ENCODE measurements at regions not wholly inside any gene's neighbourhood (a gene's known extent, or its start where the extent isn't known, plus 50 kb on each side); places are given as distances from the start of the nearest gene placed in this dataset.

GRCh38 chr5:2103940-2104339 lies 221.2 kb upstream of the IRX4 start:
- Mint-ChIP-seq H3K4me3 (no peak overlapping the region), H3K9me3 (no peaks in the 10 kb centered on the region; the same call in 2 of the 3 replicates), H3K36me3 (ENCODE audit: low read depth) (no peaks in the 10 kb centered on the region), H3K4me1 (no peaks in the 10 kb centered on the region), H3K27ac (no peak overlapping the region), H3K27me3 (ENCODE audit: insufficient read depth, low read depth, poor library complexity) (peaks cover 1% of the 10 kb centered on the region)
- Histone ChIP-seq H4K20me1 (replicated peaks; ENCODE audit: insufficient read depth) (no peaks in the 10 kb centered on the region), H3F3A (replicated peaks; ENCODE audit: low read depth) (no peaks in the 10 kb centered on the region), H3K4me2 (no peak overlapping the region), H2AFZ (no peak overlapping the region), H3K27ac (ENCODE audit: low read depth) (no peak overlapping the region), H3K4me1 (ENCODE audit: insufficient read depth) (no peaks in the 10 kb centered on the region), H3K27me3 (ENCODE audit: insufficient read depth) (no peaks in the 10 kb centered on the region), H3K79me2 (replicated peaks; ENCODE audit: insufficient read depth) (no peaks in the 10 kb centered on the region), H3K9me2 (ENCODE audit: insufficient read depth) (no peaks in the 10 kb centered on the region), H3K36me3 (ENCODE audit: insufficient read depth) (no peaks in the 10 kb centered on the region), H3K4me3 (no peak overlapping the region)
- no peak for ATAC-seq
- DNase-seq (ENCODE audit: low spot score), result no peak
- TF ChIP-seq EZH2phosphoT487 (IDR thresholded peaks at IDR 0.05; ENCODE audit: unreplicated experiment) (no peak), JUNB (IDR thresholded peaks at IDR 0.05; ENCODE audit: unreplicated experiment) (no peak), CTCF (conservative IDR thresholded peaks at IDR 0.05; ENCODE audit: low read depth in 2 of 2) (no peak), ZNF114 (CRISPR knock-in tag; IDR thresholded peaks at IDR 0.05) (no peak), STAT1 (IDR thresholded peaks at IDR 0.05; ENCODE audit: unreplicated experiment) (no peak), EZH2 (IDR thresholded peaks at IDR 0.05; ENCODE audit: low read depth, unreplicated experiment) (no peak), NANOG (IDR thresholded peaks at IDR 0.05; ENCODE audit: borderline replicate concordance) (no peak), ZNF331 (CRISPR knock-in tag; IDR thresholded peaks at IDR 0.05; ENCODE audit: low read depth) (no peak), ZNF462 (CRISPR knock-in tag; IDR thresholded peaks at IDR 0.05) (no peak)

All from GM23338 (cell line).